ENCODE measurements at regions not wholly inside any gene's neighbourhood (a gene's known extent, or its start where the extent isn't known, plus 50 kb on each side); places are given as distances from the start of the nearest gene placed in this dataset.

GRCh38 chr3:22691407-22691806 lies 511.7 kb upstream of the UBE2E2 start:
- Mint-ChIP-seq H3K36me3 (ENCODE audit: insufficient read depth, unreplicated experiment) (no peaks in the 10 kb centered on the region), H3K4me3 (ENCODE audit: unreplicated experiment) (no peak overlapping the region), H3K9me3 (ENCODE audit: unreplicated experiment) (no peaks in the 10 kb centered on the region), H3K27me3 (ENCODE audit: insufficient read depth, unreplicated experiment) (no peaks in the 10 kb centered on the region), H3K4me1 (ENCODE audit: low read depth, unreplicated experiment) (no peaks in the 10 kb centered on the region), H3K27ac (ENCODE audit: unreplicated experiment) (no peak overlapping the region)
- H3K36me3 ChIP-seq (ENCODE audit: control insufficient read depth, insufficient read depth, low read length): no peaks in the 10 kb centered on the region
- H3K4me3 ChIP-seq (ENCODE audit: low read depth, low read length): no peak overlapping the region
- DNase-seq: no peak
- CTCF ChIA-PET: no interaction called here
- H3K27me3 ChIP-seq (replicated peaks; ENCODE audit: control insufficient read depth, insufficient read depth, low read length): no peaks in the 10 kb centered on the region
- POLR2A ChIA-PET: no interaction called here
- H3K4me1 ChIP-seq: no peaks in the 10 kb centered on the region
- intact Hi-C loops (cut with micrococcal nuclease; ENCODE audit: unreplicated experiment): no loop called here
- no peak for TF ChIP-seq CTCF (IDR thresholded peaks at IDR 0.05; ENCODE audit: insufficient read depth in 1 of 2, low read depth in 1 of 2, low read length in 1 of 2, severe bottlenecking in 1 of 2, unreplicated experiment in 1 of 2)
- no peaks in the 10 kb centered on the region for H3K9me3 ChIP-seq
- no TSS peak for BruUV-seq (replicated peaks)

- no peaks in the 10 kb centered on the region for H3K36me3 Mint-ChIP-seq (ENCODE audit: insufficient read depth, unreplicated experiment)
- intact Hi-C loops (cut with micrococcal nuclease; ENCODE audit: unreplicated experiment): no loop called here
Observed at GRCh38 chr3:22691856-22692628, 511.1 kb upstream of the UBE2E2 start.

GRCh38 chr3:22700876-22701275 lies 502.3 kb upstream of the UBE2E2 start:
- H3K4me3 ChIP-seq (ENCODE audit: low read depth, low read length): no peak overlapping the region
- no peaks in the 10 kb centered on the region for H3K9me3 ChIP-seq
- no peaks in the 10 kb centered on the region for H3K4me1 Mint-ChIP-seq (ENCODE audit: low read depth, unreplicated experiment)
- H3K4me3 Mint-ChIP-seq (ENCODE audit: unreplicated experiment): no peak overlapping the region
- no peaks in the 10 kb centered on the region for H3K4me1 ChIP-seq
- intact Hi-C loops (cut with micrococcal nuclease; ENCODE audit: unreplicated experiment): no loop called here
- peaks cover 5% of the 10 kb centered on the region for H3K27me3 Mint-ChIP-seq (ENCODE audit: insufficient read depth, unreplicated experiment)
- no peaks in the 10 kb centered on the region for H3K9me3 Mint-ChIP-seq (ENCODE audit: unreplicated experiment)
- ChIA-PET CTCF (no interaction called here), POLR2A (no interaction called here)
- no TSS peak for BruUV-seq (replicated peaks)
- no peak for DNase-seq
- H3K27ac Mint-ChIP-seq (ENCODE audit: unreplicated experiment): no peak overlapping the region
- no peak for TF ChIP-seq CTCF (IDR thresholded peaks at IDR 0.05; ENCODE audit: insufficient read depth in 1 of 2, low read depth in 1 of 2, low read length in 1 of 2, severe bottlenecking in 1 of 2, unreplicated experiment in 1 of 2)
- no peaks in the 10 kb centered on the region for H3K36me3 ChIP-seq (ENCODE audit: control insufficient read depth, insufficient read depth, low read length)
- no peaks in the 10 kb centered on the region for H3K27me3 ChIP-seq (replicated peaks; ENCODE audit: control insufficient read depth, insufficient read depth, low read length)
- no peaks in the 10 kb centered on the region for H3K36me3 Mint-ChIP-seq (ENCODE audit: insufficient read depth, unreplicated experiment)

More at GRCh38 chr3:22691856-22692628, 511.1 kb upstream of the UBE2E2 start:
- ChIA-PET POLR2A (no interaction called here), CTCF (no interaction called here)
- no peak overlapping the region for H3K4me3 ChIP-seq (ENCODE audit: low read depth, low read length)
- no peaks in the 10 kb centered on the region for H3K36me3 ChIP-seq (ENCODE audit: control insufficient read depth, insufficient read depth, low read length)
- H3K4me3 Mint-ChIP-seq (ENCODE audit: unreplicated experiment): no peak overlapping the region
- no peaks in the 10 kb centered on the region for H3K9me3 Mint-ChIP-seq (ENCODE audit: unreplicated experiment)
- no peaks in the 10 kb centered on the region for H3K27me3 Mint-ChIP-seq (ENCODE audit: insufficient read depth, unreplicated experiment)
- no peaks in the 10 kb centered on the region for H3K4me1 ChIP-seq
- no peak for DNase-seq
- no peak overlapping the region for H3K27ac Mint-ChIP-seq (ENCODE audit: unreplicated experiment)
- H3K27me3 ChIP-seq (replicated peaks; ENCODE audit: control insufficient read depth, insufficient read depth, low read length): no peaks in the 10 kb centered on the region
- no peak for TF ChIP-seq CTCF (IDR thresholded peaks at IDR 0.05; ENCODE audit: insufficient read depth in 1 of 2, low read depth in 1 of 2, low read length in 1 of 2, severe bottlenecking in 1 of 2, unreplicated experiment in 1 of 2)
- H3K4me1 Mint-ChIP-seq (ENCODE audit: low read depth, unreplicated experiment): no peaks in the 10 kb centered on the region
- H3K9me3 ChIP-seq: no peaks in the 10 kb centered on the region
- BruUV-seq (replicated peaks): no TSS peak

Data from Caco-2 (cell line).